Ascending aorta (tissue), 2 donors: ENCODE measurements at regions not wholly inside any gene's neighbourhood (a gene's known extent, or its start where the extent isn't known, plus 50 kb on each side); places are given as distances from the start of the nearest gene placed in this dataset.
"Not testable (repeated sequence)": the region's sequence is repeated elsewhere in the genome, so short reads cannot be mapped to it uniquely, and the experiment has no call there.

Source experiments
- DNase-seq, 2 donors: peaks; one replicate each; pipeline ENCODE4 v3.0.0-alpha.2; 2019; ENCODE audit warnings: low spot score in 2 of 2
- H3K27ac ChIP-seq, 2 donors: fragments of 200-600 bp; sonication (generic); one replicate each; pipeline ENCODE4 v1.5.1; 2016 to 2017; ENCODE audit warnings: mild to moderate bottlenecking in 1 of 2
- H3K27me3 ChIP-seq: fragments of 200-600 bp; sonication (generic); one replicate; pipeline ENCODE4 v1.5.1; 2017
- H3K36me3 ChIP-seq, 2 donors: fragments of 200-600 bp; sonication (generic); one replicate each; pipeline ENCODE4 v1.5.1; 2016
- H3K4me1 ChIP-seq, 2 donors: fragments of 200-600 bp; sonication (generic); one replicate each; pipeline ENCODE4 v1.5.1; 2016 to 2017; ENCODE audit warnings: mild to moderate bottlenecking in 1 of 2
- H3K4me3 ChIP-seq, 2 donors: fragments of 200-600 bp; sonication (generic); one replicate each; pipeline ENCODE4 v1.5.1; 2016 to 2017; ENCODE audit warnings: mild to moderate bottlenecking in 1 of 2
- H3K9me3 ChIP-seq, 2 donors: fragments of 200-600 bp; sonication (generic); one replicate each; pipeline ENCODE4 v1.5.1; 2016
- intact Hi-C: fragments of 100-400 bp; cut with DNase I; formaldehyde crosslinking; loops from one replicate; pipeline ENCODE4 v1.15.1; 2023
- TF ChIP-seq, protein P1 (sequence below), 3 experiments: fragments of 200-600 bp in 2 of 3; fragments of 450-650 bp in 1 of 3; sonication (generic) in 2 of 3; IDR thresholded peaks; one replicate each; pipeline ENCODE4 v1.5.1; 2016 to 2019; ENCODE audit warnings: antibody characterized with exemption in 3 of 3, mild to moderate bottlenecking in 1 of 3, moderate library complexity in 1 of 3

DNA sequence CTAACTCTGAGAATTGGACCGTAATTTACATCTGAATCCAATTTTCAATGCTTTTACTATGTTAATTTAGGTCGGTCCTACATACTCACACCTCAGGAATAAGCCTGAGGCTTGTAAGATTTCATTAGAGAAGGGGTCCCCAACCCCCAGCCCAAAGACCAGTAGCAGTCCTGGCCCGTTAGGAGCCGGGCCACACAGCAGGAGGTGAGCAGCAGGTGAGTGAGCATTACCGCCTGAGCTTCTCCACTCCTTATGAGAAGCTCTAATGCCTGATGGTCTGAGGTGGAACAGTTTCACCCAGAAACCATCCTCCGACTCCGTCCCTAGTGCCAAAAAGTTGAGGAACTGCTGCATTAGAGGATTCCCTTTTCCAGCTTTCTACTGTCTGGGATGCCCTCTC is 757.3 kb downstream of the SI start:
- no peaks in the 10 kb centered on the region for H3K4me1 ChIP-seq
- no peaks in the 10 kb centered on the region for H3K36me3 ChIP-seq
- no peak for DNase-seq
- H3K27me3 ChIP-seq: no peaks in the 10 kb centered on the region
- TF ChIP-seq, protein P1, sequence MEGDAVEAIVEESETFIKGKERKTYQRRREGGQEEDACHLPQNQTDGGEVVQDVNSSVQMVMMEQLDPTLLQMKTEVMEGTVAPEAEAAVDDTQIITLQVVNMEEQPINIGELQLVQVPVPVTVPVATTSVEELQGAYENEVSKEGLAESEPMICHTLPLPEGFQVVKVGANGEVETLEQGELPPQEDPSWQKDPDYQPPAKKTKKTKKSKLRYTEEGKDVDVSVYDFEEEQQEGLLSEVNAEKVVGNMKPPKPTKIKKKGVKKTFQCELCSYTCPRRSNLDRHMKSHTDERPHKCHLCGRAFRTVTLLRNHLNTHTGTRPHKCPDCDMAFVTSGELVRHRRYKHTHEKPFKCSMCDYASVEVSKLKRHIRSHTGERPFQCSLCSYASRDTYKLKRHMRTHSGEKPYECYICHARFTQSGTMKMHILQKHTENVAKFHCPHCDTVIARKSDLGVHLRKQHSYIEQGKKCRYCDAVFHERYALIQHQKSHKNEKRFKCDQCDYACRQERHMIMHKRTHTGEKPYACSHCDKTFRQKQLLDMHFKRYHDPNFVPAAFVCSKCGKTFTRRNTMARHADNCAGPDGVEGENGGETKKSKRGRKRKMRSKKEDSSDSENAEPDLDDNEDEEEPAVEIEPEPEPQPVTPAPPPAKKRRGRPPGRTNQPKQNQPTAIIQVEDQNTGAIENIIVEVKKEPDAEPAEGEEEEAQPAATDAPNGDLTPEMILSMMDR (IDR thresholded peaks at IDR 0.05): no peak
- no peak overlapping the region for H3K27ac ChIP-seq
- H3K9me3 ChIP-seq: no peaks in the 10 kb centered on the region
- H3K4me3 ChIP-seq: no peak overlapping the region
- intact Hi-C loops: no loop called here

DNA sequence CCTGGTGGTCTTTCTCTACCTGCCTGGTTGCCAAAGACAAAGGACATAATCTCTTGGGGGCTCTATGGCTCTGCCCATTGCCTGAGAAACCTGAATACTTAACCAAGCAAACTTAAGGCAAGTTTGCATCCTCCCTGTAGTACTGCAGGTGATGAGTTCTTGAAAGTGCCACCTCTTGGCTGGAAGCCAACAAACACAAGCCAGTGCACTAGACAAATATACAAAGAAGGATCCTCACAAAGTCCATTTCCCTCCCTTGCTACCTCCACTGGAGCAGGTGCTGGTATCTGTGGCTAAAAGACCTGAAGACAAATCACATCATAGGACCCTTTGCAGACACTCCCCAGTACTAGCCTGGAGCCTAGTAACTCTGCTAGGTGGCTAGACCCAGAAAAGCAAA is 772.3 kb downstream of the SI start:
- Histone ChIP-seq H3K27me3 (no peaks in the 10 kb centered on the region), H3K36me3 (no peaks in the 10 kb centered on the region), H3K4me3 (no peak overlapping the region), H3K27ac (no peak overlapping the region), H3K4me1 (no peaks in the 10 kb centered on the region), H3K9me3 (no peaks in the 10 kb centered on the region)
- TF ChIP-seq, protein P1 (IDR thresholded peaks at IDR 0.05): no peak
- DNase-seq: no peak
- intact Hi-C loops: no loop called here

DNA sequence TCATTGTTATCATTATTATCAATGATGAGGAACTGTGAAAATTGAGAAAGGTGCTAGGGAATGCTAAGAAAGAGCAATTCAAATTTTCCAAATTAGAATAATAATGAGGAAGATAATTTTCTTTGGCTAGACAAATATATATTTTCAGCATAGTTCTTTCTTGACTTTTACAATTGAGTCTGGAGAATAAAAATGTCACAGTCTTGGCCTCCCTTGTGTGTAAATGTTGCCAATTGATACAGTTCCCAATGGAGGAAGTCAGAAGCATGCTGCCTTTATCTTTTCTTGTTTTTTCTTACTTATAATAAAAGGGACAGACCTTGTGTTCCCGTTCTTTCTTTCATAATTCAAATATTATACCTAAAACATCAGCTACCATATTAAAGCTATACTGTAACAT is 774.4 kb downstream of the SI start:
- Histone ChIP-seq H3K27ac (no peak overlapping the region), H3K27me3 (no peaks in the 10 kb centered on the region), H3K4me1 (no peaks in the 10 kb centered on the region), H3K9me3 (no peaks in the 10 kb centered on the region), H3K4me3 (no peak overlapping the region), H3K36me3 (no peaks in the 10 kb centered on the region)
- TF ChIP-seq, protein P1 (IDR thresholded peaks at IDR 0.05): no peak
- intact Hi-C loops: no loop called here
- no peak for DNase-seq

DNA sequence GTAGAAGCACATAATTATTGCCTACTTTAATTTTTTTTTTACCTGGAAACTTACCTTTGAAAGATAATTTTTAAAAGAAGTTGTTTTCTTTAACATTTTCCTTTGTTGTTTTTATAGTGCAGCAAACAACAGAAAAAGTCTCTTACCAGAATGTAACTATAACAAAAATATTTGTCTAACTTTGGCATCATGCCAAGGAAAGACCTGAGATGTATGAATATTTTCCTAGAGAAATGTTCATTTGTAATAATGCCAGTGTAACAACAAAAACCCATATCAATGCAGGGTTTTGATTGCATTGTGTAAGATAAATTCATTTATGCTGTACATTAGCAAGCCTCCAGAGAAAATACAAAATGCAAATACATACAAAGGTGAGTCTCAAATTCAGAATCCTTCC is 775.7 kb downstream of the SI start:
- TF ChIP-seq, protein P1 (IDR thresholded peaks at IDR 0.05): no peak

DNA sequence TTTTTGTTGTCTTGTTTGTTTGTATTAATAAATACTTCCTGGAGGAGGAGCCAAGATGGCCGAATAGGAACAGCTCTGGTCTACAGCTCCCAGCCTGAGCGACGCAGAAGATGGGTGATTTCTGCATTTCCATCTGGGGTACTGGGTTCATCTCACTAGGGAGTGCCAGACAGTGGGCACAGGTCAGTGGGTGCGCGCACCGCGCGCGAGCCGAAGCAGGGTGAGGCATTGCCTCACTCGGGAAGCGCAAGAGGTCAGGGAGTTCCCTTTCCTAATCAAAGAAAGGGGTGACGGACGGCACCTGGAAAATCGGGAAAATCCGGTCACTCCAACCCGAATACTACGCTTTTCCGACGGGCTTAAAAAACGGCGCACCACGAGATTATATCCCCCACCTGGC is 786.8 kb downstream of the SI start:
- H3K27ac ChIP-seq, H3K4me3 ChIP-seq, H3K36me3 ChIP-seq, H3K4me1 ChIP-seq, intact Hi-C loops, DNase-seq, H3K9me3 ChIP-seq, H3K27me3 ChIP-seq: not testable (repeated sequence)

More for the DNA sequence above, 775.7 kb downstream of the SI start:
- no peaks in the 10 kb centered on the region for H3K27me3 ChIP-seq
- no peaks in the 10 kb centered on the region for H3K9me3 ChIP-seq
- no peak overlapping the region for H3K4me3 ChIP-seq
- no peak for DNase-seq
- H3K4me1 ChIP-seq: no peaks in the 10 kb centered on the region
- no peak overlapping the region for H3K27ac ChIP-seq
- no peaks in the 10 kb centered on the region for H3K36me3 ChIP-seq
- intact Hi-C loops: no loop called here

DNA sequence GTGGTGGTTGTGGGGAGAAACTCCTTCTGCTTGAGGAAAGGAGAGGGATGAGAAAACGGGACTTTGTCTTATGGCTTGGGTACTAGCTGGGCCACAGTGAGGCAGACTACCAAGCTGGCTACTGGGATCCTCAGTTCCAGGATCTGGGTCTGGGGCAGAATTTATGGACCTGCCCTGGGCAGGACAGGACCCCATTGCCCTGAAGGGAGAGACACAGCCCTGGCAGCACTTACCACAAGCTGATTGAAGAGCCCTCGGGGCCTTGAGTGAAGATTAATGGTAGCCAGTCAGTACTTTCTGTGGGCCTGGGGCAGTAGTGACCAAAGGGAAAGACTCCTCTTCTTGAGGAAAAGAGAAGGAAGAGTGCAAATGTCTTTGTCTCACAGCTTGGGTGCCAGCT is 799.7 kb downstream of the SI start:
- intact Hi-C loops: no loop called here
- no peaks in the 10 kb centered on the region for H3K36me3 ChIP-seq
- no peaks in the 10 kb centered on the region for H3K27me3 ChIP-seq
- no peak overlapping the region for H3K4me3 ChIP-seq
- H3K27ac ChIP-seq: no peak overlapping the region
- TF ChIP-seq, protein P1 (IDR thresholded peaks at IDR 0.05): no peak
- H3K9me3 ChIP-seq: no peaks in the 10 kb centered on the region
- DNase-seq: no peak
- H3K4me1 ChIP-seq: no peaks in the 10 kb centered on the region
